ENCODE measurements at regions not wholly inside any gene's neighbourhood (a gene's known extent, or its start where the extent isn't known, plus 50 kb on each side); places are given as distances from the start of the nearest gene placed in this dataset.

DNA sequence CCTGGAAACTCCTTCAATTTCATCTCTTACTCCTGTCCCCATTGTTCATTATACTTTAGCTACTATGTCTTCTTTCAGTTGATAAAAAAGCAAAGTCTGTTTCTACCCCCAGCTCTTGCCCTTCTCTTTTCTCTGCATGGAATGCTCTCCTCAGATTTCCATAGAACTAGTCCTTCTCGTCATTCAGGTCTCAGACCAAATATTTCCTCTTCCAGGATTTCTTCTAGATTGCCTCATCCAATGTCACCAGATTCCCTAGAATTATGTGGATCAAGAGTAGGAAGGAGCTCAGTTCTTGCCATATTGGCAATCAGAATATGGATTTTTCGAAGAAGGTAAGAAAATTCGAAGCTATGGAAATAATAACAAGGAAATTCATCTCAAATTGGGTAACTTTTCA lies 176.1 kb downstream of the GABRG2 start:
- TF ChIP-seq, protein P1, sequence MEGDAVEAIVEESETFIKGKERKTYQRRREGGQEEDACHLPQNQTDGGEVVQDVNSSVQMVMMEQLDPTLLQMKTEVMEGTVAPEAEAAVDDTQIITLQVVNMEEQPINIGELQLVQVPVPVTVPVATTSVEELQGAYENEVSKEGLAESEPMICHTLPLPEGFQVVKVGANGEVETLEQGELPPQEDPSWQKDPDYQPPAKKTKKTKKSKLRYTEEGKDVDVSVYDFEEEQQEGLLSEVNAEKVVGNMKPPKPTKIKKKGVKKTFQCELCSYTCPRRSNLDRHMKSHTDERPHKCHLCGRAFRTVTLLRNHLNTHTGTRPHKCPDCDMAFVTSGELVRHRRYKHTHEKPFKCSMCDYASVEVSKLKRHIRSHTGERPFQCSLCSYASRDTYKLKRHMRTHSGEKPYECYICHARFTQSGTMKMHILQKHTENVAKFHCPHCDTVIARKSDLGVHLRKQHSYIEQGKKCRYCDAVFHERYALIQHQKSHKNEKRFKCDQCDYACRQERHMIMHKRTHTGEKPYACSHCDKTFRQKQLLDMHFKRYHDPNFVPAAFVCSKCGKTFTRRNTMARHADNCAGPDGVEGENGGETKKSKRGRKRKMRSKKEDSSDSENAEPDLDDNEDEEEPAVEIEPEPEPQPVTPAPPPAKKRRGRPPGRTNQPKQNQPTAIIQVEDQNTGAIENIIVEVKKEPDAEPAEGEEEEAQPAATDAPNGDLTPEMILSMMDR (IDR thresholded peaks at IDR 0.05; ENCODE audit: unreplicated experiment): no peak
- peaks cover 16% of the 10 kb centered on the region for H3K9me3 Mint-ChIP-seq (ENCODE audit: low read depth, unreplicated experiment)
- CTCF ChIA-PET: no interaction called here
- intact Hi-C loops (cut with micrococcal nuclease; ENCODE audit: unreplicated experiment): no loop called here
- no peak for DNase-seq
- H3K27me3 Mint-ChIP-seq (ENCODE audit: unreplicated experiment): no peaks in the 10 kb centered on the region
- H3K4me3 Mint-ChIP-seq (ENCODE audit: low read depth, unreplicated experiment): no peak overlapping the region
- H3K4me1 Mint-ChIP-seq (ENCODE audit: low read depth, unreplicated experiment): no peaks in the 10 kb centered on the region
- no peaks in the 10 kb centered on the region for H3K36me3 Mint-ChIP-seq (ENCODE audit: insufficient read depth, unreplicated experiment)
- no TSS peak for BruUV-seq (replicated peaks)
- H3K27ac Mint-ChIP-seq (ENCODE audit: unreplicated experiment): no peak overlapping the region

DNA sequence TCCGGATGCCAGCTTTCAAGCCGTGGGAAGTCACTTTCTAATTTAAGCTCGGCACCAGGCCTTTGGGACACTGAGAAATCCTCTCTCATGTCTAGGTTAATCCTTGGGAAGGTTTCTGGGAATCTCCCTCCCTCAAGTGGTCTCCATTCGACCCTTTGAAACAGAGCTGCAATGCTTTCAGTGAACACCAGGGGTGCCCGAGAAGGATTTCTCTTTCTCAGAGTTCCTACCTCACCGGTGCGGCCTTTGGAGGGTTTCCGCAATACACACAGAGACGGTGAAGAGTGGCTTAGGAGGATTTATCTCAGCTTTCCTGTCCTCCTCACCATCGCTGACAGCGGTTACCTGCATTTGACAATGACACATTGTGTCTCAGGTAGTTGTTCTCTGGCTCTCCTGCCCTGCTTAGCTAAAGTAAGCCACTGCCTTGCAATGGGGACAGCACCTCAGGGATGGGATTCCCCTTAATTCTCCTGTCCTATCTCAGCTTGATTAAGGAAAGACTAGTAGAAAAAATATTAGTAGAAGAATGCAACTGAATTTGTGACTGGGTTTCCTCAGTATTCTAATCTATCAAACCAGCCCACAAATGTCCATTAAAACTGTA lies 180.6 kb downstream of the GABRG2 start:
- no peaks in the 10 kb centered on the region for H3K27me3 Mint-ChIP-seq (ENCODE audit: unreplicated experiment)
- no peak for DNase-seq
- no peak overlapping the region for H3K27ac Mint-ChIP-seq (ENCODE audit: unreplicated experiment)
- BruUV-seq (replicated peaks): no TSS peak
- CTCF ChIA-PET: no interaction called here
- H3K4me3 Mint-ChIP-seq (ENCODE audit: low read depth, unreplicated experiment): no peak overlapping the region
- H3K4me1 Mint-ChIP-seq (ENCODE audit: low read depth, unreplicated experiment): no peaks in the 10 kb centered on the region
- no peaks in the 10 kb centered on the region for H3K36me3 Mint-ChIP-seq (ENCODE audit: insufficient read depth, unreplicated experiment)
- intact Hi-C loops (cut with micrococcal nuclease; ENCODE audit: unreplicated experiment): no loop called here
- TF ChIP-seq, protein P1 (IDR thresholded peaks at IDR 0.05; ENCODE audit: unreplicated experiment): peak; percentile 36
- H3K9me3 Mint-ChIP-seq (ENCODE audit: low read depth, unreplicated experiment): peaks cover 15% of the 10 kb centered on the region

DNA sequence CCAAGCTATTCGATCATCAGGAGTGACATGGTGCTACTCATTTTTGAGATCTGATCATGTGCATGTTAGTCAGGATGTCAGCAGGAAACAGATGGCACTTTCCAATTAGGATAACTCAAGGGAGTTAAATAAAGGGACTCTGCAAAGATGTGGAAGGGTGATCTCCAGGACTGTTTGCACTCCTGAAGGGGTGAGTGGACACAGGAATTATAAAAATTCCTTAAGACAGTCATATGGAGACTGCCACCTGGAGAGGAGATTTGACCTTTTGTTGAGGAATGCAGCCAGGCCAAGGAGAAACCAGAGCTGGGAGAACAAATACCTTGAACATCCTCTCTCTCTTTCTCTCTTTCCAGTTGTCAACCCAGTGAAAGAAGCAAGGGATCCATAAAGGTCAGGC lies 189.1 kb downstream of the GABRG2 start:
- TF ChIP-seq, protein P1 (IDR thresholded peaks at IDR 0.05; ENCODE audit: unreplicated experiment): no peak
- Mint-ChIP-seq H3K4me3 (ENCODE audit: low read depth, unreplicated experiment) (no peak overlapping the region), H3K4me1 (ENCODE audit: low read depth, unreplicated experiment) (no peaks in the 10 kb centered on the region), H3K36me3 (ENCODE audit: insufficient read depth, unreplicated experiment) (no peaks in the 10 kb centered on the region), H3K27me3 (ENCODE audit: unreplicated experiment) (no peaks in the 10 kb centered on the region), H3K9me3 (ENCODE audit: low read depth, unreplicated experiment) (peaks cover 20% of the 10 kb centered on the region), H3K27ac (ENCODE audit: unreplicated experiment) (no peak overlapping the region)
- CTCF ChIA-PET: no interaction called here
- intact Hi-C loops (cut with micrococcal nuclease; ENCODE audit: unreplicated experiment): no loop called here
- DNase-seq: no peak
- BruUV-seq (replicated peaks): no TSS peak

DNA sequence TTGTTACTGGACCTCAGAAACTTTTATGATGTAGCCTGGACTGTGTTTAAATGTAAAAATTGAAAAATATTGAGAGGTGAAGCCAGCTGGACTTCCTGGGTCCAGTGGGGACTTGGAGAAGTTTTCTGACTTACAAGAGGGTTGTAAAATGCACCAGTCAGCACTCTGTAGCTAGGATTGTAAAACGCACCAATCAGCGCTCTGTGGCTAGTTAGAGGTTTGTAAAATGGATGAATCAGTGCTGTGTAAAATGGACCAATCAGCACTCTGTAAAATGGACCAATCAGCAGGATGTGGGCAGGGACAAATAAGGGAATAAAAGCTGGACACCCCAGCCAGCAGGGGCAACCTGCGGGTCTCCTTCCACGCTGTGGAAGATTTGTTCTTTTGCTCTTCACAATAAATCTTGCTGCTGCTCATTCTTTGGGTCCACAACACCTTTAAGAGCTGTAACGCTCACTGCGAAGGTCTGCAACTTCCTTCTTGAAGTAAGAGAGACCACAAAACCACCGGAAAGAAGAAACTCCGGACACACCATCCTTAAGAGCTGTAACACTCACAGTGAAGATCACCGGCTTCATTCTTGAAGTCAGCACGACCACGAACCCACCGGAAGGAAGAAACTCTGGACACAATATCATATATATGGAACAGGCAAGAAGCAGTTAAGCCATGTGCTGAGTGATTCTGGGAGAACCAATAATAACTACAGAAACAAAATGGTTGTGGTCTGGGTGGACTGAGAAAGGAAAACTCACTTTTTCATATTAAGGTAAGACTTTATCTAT lies 201.3 kb downstream of the GABRG2 start:
- no peaks in the 10 kb centered on the region for H3K4me1 Mint-ChIP-seq (ENCODE audit: low read depth, unreplicated experiment)
- H3K27me3 Mint-ChIP-seq (ENCODE audit: unreplicated experiment): no peaks in the 10 kb centered on the region
- CTCF ChIA-PET: no interaction called here
- no peaks in the 10 kb centered on the region for H3K36me3 Mint-ChIP-seq (ENCODE audit: insufficient read depth, unreplicated experiment)
- peaks cover 26% of the 10 kb centered on the region for H3K9me3 Mint-ChIP-seq (ENCODE audit: low read depth, unreplicated experiment)
- TF ChIP-seq, protein P1 (IDR thresholded peaks at IDR 0.05; ENCODE audit: unreplicated experiment): no peak
- no peak for DNase-seq
- no peak overlapping the region for H3K27ac Mint-ChIP-seq (ENCODE audit: unreplicated experiment)
- intact Hi-C loops (cut with micrococcal nuclease; ENCODE audit: unreplicated experiment): no loop called here
- H3K4me3 Mint-ChIP-seq (ENCODE audit: low read depth, unreplicated experiment): no peak overlapping the region
- BruUV-seq (replicated peaks): no TSS peak

All from Calu3 (cell line).